ENCODE measurements at regions not wholly inside any gene's neighbourhood (a gene's known extent, or its start where the extent isn't known, plus 50 kb on each side); places are given as distances from the start of the nearest gene placed in this dataset.
"Not testable (repeated sequence)": the region's sequence is repeated elsewhere in the genome, so short reads cannot be mapped to it uniquely, and the experiment has no call there.

DNA sequence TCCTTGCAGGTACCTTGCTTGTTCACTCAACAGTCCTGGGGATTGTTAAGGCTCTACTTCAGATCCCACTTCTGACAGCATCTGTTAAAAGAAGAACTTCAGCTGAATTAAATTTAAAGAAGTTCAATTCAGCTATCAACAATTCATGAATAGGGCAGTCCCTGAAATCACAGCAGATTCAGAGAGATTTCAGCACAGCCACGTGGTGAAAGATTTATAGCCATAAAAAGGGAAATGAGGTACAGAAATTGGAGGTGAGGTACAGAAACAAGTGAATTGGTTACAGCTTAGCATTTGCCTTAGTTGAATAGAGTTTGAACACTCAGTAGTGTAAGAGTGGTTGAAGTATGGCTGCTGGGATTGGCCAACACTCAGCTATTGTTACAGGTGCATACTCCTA, 1653.3 kb upstream of the DEFB115 start:
- not testable (repeated sequence) for H3K4me3 ChIP-seq (ENCODE audit: low read depth, low read length); DNase-seq (ENCODE audit: low read depth)

DNA sequence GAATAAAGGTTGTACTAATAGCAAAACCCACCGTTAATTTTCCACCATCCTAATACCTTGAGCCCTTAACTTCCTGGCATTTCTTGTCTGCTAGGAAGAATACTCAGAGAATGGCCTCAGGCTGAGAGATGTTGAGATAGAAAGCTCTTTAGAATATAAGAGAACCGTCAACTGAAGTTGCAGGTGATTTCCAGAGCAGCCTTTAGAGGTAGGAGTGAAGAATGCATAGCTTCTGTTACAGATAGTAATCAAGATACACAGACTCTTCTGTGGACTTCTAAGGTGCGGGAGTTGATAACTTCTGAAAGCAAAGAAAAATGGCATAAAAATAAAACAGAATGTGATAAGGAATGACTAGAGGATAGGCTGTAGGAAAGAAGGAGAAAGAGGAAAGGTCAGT, 1651.3 kb upstream of the DEFB115 start:
- H3K4me3 ChIP-seq (ENCODE audit: low read depth, low read length) = not testable (repeated sequence)

DNA sequence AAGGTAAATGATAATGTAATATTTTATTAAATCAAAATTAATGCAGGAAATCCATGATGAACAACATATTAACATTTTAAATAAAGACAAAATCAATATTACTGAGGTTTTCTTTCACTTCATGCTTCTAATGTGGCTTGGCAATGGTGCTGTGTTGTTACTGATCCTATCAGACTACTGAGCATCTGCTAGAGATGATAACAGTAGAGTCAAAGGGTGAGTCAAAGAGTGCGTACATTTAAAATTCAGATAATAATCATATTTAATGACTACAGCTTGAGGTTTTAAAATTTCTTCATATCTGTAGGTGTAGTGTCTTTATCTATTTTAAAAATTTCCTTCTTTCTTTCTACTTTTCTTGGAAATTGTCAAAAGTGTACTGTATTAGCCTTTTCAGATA, 1628.1 kb upstream of the DEFB115 start:
- DNase-seq (ENCODE audit: low read depth); H3K4me3 ChIP-seq (ENCODE audit: low read depth, low read length): not testable (repeated sequence)

More for the DNA sequence above, 1651.3 kb upstream of the DEFB115 start:
- DNase-seq (ENCODE audit: low read depth) = not testable (repeated sequence)

Measured in GM12865 (cell line).